ENCODE measurements at regions not wholly inside any gene's neighbourhood (a gene's known extent, or its start where the extent isn't known, plus 50 kb on each side); places are given as distances from the start of the nearest gene placed in this dataset.

DNA sequence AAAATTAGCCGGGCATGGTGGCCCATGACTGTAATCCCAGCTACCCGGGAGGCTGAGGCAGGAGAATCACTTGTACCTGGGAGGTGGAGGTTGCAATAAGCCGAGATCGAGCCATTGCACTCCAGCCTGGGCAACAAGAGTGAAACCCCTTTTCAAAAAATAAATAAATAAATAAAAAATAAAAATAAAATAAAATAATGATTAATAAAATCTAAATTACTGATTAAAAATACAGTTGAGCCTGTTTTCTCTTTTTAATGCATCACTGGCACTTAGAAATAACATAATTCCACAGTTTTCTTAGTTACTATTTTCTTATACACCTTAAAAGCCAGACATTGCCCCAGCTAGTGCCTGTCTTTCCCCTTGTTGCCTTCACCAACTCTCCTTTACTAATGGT lies 922.8 kb upstream of the GJE1 start:
- intact Hi-C loops (cut with DNase I; ENCODE audit: low total_unique reads): no loop called here
- in situ Hi-C loops (cut with MboI; ENCODE audit: low sequenced_read_pairs in 4 of 4): no loop called here
- no peaks in the 10 kb centered on the region for H3K27me3 ChIP-seq
- H3K4me3 ChIP-seq: no peak overlapping the region
- no peaks in the 10 kb centered on the region for H3K4me1 ChIP-seq
- no peak for TF ChIP-seq POLR2A (IDR thresholded peaks at IDR 0.05)
- TF ChIP-seq, protein P1, sequence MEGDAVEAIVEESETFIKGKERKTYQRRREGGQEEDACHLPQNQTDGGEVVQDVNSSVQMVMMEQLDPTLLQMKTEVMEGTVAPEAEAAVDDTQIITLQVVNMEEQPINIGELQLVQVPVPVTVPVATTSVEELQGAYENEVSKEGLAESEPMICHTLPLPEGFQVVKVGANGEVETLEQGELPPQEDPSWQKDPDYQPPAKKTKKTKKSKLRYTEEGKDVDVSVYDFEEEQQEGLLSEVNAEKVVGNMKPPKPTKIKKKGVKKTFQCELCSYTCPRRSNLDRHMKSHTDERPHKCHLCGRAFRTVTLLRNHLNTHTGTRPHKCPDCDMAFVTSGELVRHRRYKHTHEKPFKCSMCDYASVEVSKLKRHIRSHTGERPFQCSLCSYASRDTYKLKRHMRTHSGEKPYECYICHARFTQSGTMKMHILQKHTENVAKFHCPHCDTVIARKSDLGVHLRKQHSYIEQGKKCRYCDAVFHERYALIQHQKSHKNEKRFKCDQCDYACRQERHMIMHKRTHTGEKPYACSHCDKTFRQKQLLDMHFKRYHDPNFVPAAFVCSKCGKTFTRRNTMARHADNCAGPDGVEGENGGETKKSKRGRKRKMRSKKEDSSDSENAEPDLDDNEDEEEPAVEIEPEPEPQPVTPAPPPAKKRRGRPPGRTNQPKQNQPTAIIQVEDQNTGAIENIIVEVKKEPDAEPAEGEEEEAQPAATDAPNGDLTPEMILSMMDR (IDR thresholded peaks at IDR 0.05 in 4 of 5, conservative IDR thresholded peaks at IDR 0.05 in 1 of 5): no peak
- H3K36me3 ChIP-seq: no peaks in the 10 kb centered on the region
- DNase-seq (no peak), ATAC-seq (no peak)
- no peaks in the 10 kb centered on the region for H3K9me3 ChIP-seq
- no peak overlapping the region for H3K27ac ChIP-seq

DNA sequence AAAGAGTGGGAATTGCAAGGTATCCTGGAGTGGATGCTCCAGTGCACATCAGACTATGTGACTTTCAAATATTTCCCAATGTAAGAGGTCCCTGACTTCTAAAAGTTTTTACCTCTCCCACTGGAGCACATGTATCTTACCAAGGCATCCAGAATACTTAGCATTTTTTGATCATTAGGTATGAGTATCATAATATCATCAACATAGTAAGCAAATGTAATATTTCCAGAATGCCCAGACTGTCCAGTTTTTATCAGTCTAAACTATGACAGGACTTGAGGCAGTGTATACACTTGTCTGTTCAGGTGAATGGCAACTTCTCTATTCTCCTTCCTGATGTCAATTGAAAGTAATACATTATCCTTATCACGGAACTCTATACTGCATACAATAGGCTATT lies 924.6 kb upstream of the GJE1 start:
- no peak for ATAC-seq
- in situ Hi-C loops (cut with MboI; ENCODE audit: low sequenced_read_pairs in 4 of 4): no loop called here
- no peaks in the 10 kb centered on the region for H3K9me3 ChIP-seq
- no peak overlapping the region for H3K27ac ChIP-seq
- DNase-seq: no peak
- no peaks in the 10 kb centered on the region for H3K4me1 ChIP-seq
- TF ChIP-seq, protein P1 (IDR thresholded peaks at IDR 0.05 in 4 of 5, conservative IDR thresholded peaks at IDR 0.05 in 1 of 5): no peak
- TF ChIP-seq POLR2A (IDR thresholded peaks at IDR 0.05): no peak
- no peaks in the 10 kb centered on the region for H3K36me3 ChIP-seq
- no peaks in the 10 kb centered on the region for H3K27me3 ChIP-seq
- intact Hi-C loops (cut with DNase I; ENCODE audit: low total_unique reads): no loop called here
- H3K4me3 ChIP-seq: no peak overlapping the region

DNA sequence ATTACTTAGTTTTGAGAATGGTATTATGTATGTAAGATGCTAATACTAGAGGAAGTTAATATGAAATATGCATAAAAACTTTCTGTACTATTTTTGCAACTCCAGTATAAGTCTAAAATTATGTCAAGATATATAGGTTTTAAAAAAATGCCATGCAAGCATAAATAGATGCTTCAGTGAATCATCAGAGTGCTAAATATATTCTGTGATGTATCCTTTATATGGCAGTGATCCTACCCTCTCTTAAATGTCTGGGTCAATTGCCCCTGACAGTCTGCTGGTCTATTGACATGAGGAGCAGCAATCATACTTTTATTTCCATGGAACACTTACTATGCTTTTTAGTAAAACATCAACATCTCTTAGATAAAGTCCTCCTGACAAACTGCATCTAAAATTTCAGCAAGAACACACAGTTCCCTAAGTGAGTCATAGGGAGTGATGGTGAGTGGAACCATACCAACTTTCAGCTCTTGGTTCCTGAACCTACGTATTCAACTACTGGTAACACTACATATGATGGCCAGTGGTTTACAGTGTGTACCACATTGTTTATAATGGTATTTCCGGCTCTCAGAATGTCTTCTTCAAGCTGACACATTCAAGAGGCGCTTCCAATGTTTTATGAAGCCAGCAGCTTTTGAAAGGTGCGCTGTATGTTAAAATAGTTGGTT lies 928.7 kb upstream of the GJE1 start:
- no peak overlapping the region for H3K27ac ChIP-seq
- no peaks in the 10 kb centered on the region for H3K9me3 ChIP-seq
- H3K27me3 ChIP-seq: no peaks in the 10 kb centered on the region
- H3K36me3 ChIP-seq: no peaks in the 10 kb centered on the region
- TF ChIP-seq, protein P1 (IDR thresholded peaks at IDR 0.05 in 4 of 5, conservative IDR thresholded peaks at IDR 0.05 in 1 of 5): no peak
- H3K4me1 ChIP-seq: no peaks in the 10 kb centered on the region
- intact Hi-C loops (cut with DNase I; ENCODE audit: low total_unique reads) (no loop called here), in situ Hi-C loops (cut with MboI; ENCODE audit: low sequenced_read_pairs in 4 of 4) (no loop called here)
- ATAC-seq: no peak
- DNase-seq: no peak
- H3K4me3 ChIP-seq: no peak overlapping the region

DNA sequence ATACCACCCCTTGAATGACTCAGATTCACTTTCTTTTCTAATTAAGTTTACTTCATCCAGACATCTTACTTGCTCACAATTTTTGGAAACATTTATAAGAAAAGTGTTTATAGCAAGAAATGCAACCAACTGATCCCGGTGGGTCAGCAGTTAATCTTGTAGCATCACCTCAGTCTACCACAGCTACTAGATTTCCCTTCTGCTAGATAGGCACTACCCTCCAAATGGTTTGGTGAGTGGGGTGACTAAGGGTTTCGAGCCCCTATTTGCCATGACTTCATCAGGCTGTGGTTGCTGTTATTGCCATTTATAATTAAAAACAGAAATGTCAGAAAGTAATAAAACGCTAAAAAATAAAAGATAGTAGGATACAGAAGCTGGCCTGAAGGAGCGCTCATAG lies 930.1 kb upstream of the GJE1 start:
- Histone ChIP-seq H3K27ac (no peak overlapping the region), H3K27me3 (no peaks in the 10 kb centered on the region), H3K4me1 (no peaks in the 10 kb centered on the region), H3K9me3 (no peaks in the 10 kb centered on the region), H3K4me3 (no peak overlapping the region), H3K36me3 (no peaks in the 10 kb centered on the region)
- intact Hi-C loops (cut with DNase I; ENCODE audit: low total_unique reads): no loop called here
- TF ChIP-seq, protein P1 (IDR thresholded peaks at IDR 0.05 in 4 of 5, conservative IDR thresholded peaks at IDR 0.05 in 1 of 5): no peak
- TF ChIP-seq POLR2A (IDR thresholded peaks at IDR 0.05): no peak
- DNase-seq (no peak), ATAC-seq (no peak)
- in situ Hi-C loops (cut with MboI; ENCODE audit: low sequenced_read_pairs in 4 of 4): no loop called here

DNA sequence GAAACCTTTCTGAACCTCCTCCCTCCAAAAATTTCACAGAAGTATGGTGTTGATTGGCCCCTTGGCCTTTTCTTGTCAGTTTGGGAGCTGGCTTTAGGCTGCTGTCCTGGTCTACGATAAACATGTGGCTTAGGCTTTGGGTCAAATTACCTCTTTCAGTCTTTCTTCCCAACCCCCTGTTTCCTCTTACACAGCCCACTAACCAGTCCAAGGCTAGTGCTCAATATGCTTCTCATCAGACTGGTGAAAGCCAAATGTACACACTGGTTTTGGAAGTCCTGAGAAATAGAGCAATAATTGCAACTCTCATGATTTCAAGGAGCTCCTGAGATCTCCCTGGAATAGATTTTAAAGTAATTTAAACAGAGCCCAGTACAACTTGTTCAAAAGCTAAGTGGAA lies 933.7 kb upstream of the GJE1 start:
- H3K9me3 ChIP-seq: no peaks in the 10 kb centered on the region
- ATAC-seq: no peak
- DNase-seq: no peak
- no peak overlapping the region for H3K27ac ChIP-seq
- no peaks in the 10 kb centered on the region for H3K27me3 ChIP-seq
- intact Hi-C loops (cut with DNase I; ENCODE audit: low total_unique reads) (no loop called here), in situ Hi-C loops (cut with MboI; ENCODE audit: low sequenced_read_pairs in 4 of 4) (no loop called here)
- no peaks in the 10 kb centered on the region for H3K36me3 ChIP-seq
- TF ChIP-seq, protein P1 (IDR thresholded peaks at IDR 0.05 in 4 of 5, conservative IDR thresholded peaks at IDR 0.05 in 1 of 5): no peak
- no peak for TF ChIP-seq POLR2A (IDR thresholded peaks at IDR 0.05)
- no peaks in the 10 kb centered on the region for H3K4me1 ChIP-seq
- no peak overlapping the region for H3K4me3 ChIP-seq
